ENCODE measurements at regions not wholly inside any gene's neighbourhood (a gene's known extent, or its start where the extent isn't known, plus 50 kb on each side); places are given as distances from the start of the nearest gene placed in this dataset.
A peak's percentile ranks its signal among the peaks of the same experiment; 100 is the strongest.

DNA sequence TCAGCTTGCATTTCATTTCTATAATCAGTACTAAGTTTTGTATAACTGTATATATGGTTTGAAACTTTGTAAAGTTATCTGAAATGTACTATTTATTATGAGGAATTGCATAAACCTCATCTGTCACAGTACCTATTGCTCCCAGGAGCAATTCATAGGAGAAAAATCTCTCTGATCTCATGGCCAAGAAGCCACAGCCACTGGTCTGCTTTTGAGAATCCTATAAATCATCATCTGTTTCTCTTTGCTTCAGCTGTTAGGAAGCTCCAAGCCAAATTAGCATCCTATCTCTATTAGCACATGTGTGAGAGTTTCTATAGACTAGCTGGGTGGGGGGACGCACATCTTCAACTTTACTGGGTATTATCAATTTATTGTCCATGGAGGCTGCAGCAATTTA lies 210.3 kb downstream of the CYP26B1 start:
- DNase-seq (ENCODE audit: insufficient read length, low spot score) (no peak), FAIRE-seq (no peak)
- no peak for TF ChIP-seq POLR2A (IDR thresholded peaks at IDR 0.05; ENCODE audit: low read depth, low read length)

DNA sequence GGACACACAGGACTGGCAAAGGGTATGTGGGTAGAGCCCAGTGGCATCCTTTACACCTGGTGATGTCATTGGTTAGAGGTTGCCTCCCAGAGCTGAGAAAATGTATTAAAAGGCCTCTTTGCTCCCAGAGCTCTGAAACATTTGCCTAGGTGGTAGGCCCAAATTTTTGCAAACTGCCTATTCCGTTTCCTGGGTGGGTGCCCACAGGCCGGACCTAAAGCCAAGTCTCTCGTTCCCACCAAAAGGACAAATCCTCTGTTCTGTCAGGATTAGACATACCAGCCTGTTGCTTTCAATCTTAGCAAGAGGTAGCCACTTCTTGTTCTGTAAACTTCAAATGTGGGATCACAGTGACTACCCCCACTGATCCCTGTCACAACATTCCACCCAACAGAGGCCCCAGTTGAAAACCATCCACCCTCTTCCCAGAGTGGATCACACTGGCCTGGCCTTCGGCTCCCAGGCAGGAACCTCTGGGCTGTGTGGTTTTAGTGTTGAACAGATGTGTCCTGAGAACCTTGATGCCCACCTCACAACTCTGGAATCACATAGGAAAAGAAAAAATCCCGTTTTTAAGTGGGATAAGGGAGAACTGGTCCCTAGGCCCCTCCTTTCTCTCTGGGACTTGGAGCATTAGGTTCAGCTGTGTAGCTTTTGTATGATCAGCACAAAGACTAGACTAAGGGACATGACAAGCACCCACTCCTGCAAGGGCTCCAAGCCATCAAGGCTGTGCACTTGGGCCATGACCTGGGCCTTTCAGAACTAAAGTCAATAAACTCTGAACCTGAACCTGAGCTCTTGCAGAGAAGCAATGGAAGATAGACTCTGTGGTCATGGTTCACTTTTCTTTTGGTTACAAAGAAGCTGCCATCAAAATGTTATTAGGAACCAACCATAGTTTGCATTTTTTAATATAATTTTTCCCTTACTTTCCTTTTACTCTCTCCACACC lies 211.3 kb downstream of the CYP26B1 start:
- DNase-seq (ENCODE audit: insufficient read length, low spot score) (no peak), FAIRE-seq (no peak)
- no peak for TF ChIP-seq POLR2A (IDR thresholded peaks at IDR 0.05; ENCODE audit: low read depth, low read length)

DNA sequence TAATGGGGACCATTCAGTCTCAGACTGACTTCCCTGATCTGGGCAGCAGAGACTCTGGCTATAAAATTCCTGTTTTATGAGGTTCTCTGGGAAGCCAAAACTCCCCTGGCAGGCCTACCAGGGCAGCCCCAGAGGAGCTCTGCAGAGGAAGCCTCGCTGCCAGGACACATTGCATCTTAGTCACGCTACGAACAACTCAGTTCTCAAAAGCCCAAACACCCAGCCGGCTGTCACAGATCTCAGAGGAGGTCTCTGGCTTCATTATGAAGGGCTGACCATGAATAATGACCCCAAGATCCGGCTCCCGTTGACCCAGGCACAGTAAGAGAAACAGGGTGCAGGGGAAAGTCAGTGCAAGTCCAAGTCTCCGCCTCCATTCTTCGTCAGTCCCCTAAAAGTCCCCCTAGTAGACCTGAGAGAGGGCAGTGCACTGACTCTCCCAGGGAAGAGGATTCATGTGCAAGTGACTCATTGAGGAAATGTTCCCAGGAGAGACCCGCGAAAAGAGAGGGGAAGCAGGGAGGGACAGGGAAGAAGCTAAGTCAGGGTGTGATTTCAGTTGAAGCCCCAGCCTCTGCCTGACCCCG lies 212.3 kb downstream of the CYP26B1 start:
- FAIRE-seq: no peak

DNA sequence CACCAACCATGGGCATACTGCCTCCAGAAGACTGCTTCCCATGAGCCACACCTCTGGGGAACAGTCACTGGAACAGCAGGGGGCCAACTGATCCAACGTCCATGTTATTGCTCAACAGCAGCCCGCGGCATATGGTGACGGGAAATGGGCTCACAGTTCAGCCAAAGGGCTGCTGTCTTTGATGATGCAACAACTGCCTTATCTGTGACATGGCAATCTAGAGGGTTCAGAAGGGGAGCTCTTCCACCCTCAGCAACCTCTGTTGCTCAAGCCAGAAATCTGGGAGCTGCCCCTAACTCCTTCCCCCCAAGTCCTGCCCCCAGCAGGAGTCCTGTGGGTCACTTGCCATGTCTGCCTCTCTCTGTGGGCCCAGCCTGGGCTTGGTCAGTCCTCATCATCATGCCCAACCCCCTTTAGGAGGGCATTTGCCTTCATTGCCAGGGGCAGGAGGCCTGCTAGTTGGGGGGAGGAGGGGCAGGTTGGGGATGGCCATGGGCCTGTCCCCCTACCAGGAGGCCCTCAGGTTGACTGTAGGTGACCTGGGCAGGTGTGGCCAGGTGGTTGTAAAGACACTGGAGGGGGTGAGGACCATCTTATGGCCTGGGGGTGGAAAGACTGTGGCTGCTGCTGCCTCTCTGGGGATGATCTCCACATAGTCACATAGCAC lies 212.9 kb downstream of the CYP26B1 start:
- DNase-seq (ENCODE audit: insufficient read length, low spot score) (no peak), FAIRE-seq (no peak)
- TF ChIP-seq POLR2A (IDR thresholded peaks at IDR 0.05; ENCODE audit: low read depth, low read length): no peak

More for the DNA sequence above, 212.3 kb downstream of the CYP26B1 start:
- no peak for DNase-seq (ENCODE audit: insufficient read length, low spot score)
- no peak for TF ChIP-seq POLR2A (IDR thresholded peaks at IDR 0.05; ENCODE audit: low read depth, low read length)

DNA sequence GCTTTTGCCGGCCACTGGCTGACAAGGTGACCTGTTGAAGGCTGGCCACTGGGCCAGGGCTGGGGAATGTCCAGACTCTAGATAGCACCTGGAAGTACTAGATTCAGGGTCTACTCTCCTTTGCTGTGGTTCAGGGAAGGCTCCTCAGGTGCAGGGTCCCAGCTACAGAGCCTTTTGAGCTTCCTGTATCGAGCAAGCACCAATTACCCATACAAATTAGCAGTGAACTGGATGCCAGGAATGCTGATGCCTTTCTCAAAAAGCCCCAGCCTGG lies 213.4 kb downstream of the CYP26B1 start:
- no peak for TF ChIP-seq POLR2A (IDR thresholded peaks at IDR 0.05; ENCODE audit: low read depth, low read length)
- no peak for DNase-seq (ENCODE audit: insufficient read length, low spot score)
- no peak for FAIRE-seq

DNA sequence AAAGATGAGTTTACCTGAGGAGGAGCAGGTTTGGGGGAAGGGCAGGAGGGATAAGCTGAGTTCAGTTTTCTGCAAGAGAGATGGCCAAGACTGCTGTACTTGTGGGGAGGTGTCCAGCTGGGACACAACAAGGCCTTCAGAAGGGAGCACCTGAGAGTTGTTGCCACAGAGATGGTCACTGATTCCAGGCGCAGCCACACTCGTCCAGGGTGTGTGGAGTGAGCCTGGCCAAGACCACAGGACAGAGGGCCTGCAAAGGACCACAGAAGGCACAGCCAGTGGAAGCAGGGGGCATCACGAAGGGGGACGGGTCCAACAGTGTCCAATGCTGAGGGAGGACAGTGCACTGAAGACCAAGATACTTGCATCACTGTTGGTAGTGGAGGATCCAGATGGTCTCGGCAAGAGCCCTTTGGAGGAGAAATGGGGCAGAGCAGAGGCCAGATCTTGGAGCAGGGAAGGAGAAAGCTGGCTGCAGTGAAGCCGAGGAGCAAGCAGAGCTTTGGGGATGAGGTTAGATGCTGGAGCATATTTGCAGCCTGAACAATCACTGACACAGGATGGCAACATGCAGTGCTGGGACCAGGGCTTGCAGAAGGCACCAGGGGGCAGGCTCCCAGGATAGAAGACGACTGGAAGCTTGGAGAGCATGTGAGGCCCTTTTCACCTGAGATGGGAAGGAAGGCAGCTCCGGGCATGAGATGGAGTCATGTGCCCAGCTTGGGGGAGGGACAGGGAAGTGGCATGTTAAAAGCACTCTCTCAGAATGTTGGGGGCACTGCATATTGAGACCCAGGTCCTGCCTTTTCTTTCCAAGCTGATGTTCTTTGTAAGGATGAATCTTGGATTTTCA lies 214.0 kb downstream of the CYP26B1 start:
- FAIRE-seq: no peak

DNA sequence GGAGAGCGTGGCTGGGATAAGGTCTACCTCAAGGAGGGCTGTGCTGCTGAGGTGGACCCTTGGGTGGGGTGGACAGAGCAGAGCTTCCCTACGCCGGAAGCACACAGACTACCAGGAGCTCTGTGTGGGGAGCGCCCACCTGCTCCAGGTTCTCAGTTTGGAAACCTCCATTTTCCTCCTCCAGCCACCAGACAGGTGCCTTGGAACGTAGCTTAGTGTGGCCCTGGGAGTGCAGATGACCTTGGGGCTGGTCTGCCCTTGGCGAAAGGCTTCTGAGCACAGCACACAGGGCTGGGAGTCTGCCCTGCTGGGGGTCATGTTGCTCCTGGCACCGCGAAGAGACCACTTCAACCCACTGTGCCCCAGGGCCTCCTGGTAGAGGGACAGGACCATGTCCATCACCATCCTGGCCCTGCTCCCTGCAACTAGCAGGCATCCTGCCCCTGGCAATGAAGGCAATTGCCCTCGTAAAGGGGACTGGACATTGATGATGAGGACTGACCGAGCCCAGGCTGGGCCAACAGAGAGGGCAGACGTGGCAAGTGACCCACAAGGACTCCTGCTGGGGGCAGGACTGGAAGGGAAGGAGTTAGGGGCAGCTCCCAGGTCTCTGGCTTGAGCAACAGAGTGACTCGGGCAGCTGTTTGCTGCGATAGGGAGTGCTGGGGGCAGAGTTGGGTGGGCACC lies 214.7 kb downstream of the CYP26B1 start:
- DNase-seq (ENCODE audit: insufficient read length, low spot score) (no peak), FAIRE-seq (no peak)
- no peak for TF ChIP-seq POLR2A (IDR thresholded peaks at IDR 0.05; ENCODE audit: low read depth, low read length)

More for the DNA sequence above, 214.0 kb downstream of the CYP26B1 start:
- TF ChIP-seq POLR2A (IDR thresholded peaks at IDR 0.05; ENCODE audit: low read depth, low read length): no peak
- peak; percentile 51 for DNase-seq (ENCODE audit: insufficient read length, low spot score)

DNA sequence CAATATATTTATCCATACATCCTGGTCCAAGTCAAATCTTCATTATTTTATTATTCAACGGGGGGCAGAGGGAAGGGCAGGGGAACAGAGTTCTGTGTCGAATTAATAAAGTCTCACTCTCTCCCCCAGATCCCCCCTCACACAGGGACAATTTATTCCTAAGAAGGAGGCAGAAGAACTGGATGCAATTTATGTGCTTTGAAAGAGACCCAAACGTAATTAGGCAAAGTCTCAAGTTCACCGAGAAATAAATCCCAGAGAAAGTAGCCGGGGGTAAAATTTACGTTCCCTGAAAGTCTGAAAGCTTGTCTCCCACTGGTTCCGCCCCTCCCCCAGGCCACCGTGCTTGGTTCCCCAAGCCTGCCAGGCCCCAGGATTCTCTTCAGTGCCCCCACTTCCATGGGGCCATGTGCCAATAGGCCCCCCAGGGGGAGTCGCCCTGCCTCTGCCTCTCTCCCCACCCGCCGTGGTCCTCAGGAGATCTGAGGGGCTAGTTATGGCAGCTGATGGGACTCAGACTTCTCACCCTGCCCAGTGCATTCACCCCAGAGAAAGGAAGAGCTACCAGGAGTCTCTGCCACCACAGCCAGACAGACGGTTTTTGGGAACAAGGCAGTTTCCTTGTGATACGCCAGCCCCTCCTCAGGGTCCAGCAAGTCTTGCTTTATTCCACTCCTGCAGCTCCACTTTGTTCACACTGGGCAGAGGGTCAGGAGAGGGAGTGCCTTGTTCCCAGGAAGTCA lies 215.5 kb downstream of the CYP26B1 start:
- DNase-seq (ENCODE audit: insufficient read length, low spot score) (no peak), FAIRE-seq (no peak)
- no peak for TF ChIP-seq POLR2A (IDR thresholded peaks at IDR 0.05; ENCODE audit: low read depth, low read length)

DNA sequence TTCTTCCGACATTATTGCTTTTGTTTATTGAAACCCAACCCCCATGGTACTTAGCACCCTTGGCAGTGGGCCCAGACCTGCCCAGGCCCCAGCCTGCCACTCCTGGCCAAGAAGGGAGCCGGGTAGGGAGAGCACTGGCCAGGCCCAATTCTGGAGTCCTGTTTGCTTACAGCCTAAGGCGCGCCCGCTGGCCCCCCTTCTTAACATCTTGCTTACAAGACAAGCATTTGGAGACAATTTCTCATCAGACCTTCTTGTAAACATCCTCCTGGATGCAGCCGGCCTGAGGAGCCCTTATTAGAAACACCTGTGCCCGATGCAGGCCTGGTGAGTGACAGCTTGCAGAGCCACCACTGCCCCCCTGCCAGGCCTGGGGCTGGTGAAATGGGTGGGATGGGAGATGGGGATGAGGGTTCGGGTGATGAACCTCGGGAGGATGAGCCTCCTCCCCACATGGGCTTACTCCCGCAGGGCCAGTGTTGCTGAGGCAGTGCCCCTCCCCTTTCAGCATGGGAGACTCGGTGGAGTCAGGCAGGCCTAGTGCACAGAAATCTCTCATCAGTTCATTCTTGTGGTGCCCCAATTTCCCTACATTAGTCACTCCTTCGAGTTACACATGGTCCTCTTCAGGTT lies 217.5 kb downstream of the CYP26B1 start:
- no peak for FAIRE-seq
- no peak for DNase-seq (ENCODE audit: insufficient read length, low spot score)
- no peak for TF ChIP-seq POLR2A (IDR thresholded peaks at IDR 0.05; ENCODE audit: low read depth, low read length)

DNA sequence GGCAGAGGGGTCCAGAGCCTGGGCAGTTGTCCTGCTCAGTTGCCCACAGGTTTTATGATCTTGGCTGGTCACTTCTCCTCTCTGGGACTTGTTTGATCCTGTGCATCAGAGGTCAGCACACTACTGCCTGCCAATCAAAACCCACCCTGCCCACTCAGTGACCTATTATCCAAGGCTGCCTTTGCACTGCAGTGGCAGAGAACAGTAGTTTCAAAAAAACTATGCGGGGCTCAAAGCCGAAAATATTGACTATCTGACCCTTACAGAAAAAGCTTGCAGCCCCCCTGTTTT lies 218.2 kb downstream of the CYP26B1 start:
- no peak for DNase-seq (ENCODE audit: insufficient read length, low spot score)
- TF ChIP-seq POLR2A (IDR thresholded peaks at IDR 0.05; ENCODE audit: low read depth, low read length): no peak
- no peak for FAIRE-seq

DNA sequence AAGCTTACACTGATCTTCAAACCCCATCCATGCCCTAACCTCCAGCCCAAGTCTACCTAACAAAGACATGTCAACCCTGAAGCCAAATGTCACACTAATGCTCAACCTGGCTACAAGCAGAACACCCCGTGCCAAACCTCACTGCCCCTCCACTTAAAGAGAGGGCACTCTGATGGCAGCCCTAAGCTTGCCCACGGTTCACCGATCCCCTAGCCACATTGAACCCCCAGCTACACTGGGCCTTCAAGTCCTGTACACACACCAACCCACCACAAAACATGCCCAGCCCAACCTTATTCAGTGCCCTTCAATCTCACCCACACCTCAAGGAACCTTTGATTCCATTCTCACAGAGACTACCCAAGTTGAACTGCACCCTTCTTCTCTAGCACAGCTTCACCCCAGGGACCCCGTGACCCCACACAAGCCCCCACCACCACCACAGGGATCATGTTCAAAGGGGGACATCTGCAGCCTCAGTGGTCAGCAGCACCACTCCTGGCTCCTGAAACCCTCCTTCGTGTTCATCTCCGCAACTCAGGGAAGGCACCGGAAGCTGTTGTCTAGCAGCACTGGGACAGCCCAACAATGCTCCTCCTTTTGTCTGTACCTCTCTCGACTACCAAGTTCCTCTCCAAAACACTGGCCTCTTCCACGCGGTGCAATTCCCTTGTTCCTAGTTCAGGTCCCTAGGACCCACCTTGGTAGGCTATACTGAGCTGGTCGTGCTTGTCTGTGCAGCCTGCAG lies 218.8 kb downstream of the CYP26B1 start:
- no peak for TF ChIP-seq POLR2A (IDR thresholded peaks at IDR 0.05; ENCODE audit: low read depth, low read length)
- no peak for DNase-seq (ENCODE audit: insufficient read length, low spot score)
- FAIRE-seq: no peak

All from H54 (cell line).